SK-MEL-5 (cell line): ENCODE measurements at regions not wholly inside any gene's neighbourhood (a gene's known extent, or its start where the extent isn't known, plus 50 kb on each side); places are given as distances from the start of the nearest gene placed in this dataset.

Source experiments
- DNase-seq: peaks from one replicate; pipeline ENCODE4 v3.0.0-alpha.2; 2016; ENCODE audit warnings: low read depth, low spot score
- in situ Hi-C: cut with HindIII; loops from 2 replicates; pipeline ENCODE4 v1.10.0; 2016; ENCODE audit warnings: low sequenced_read_pairs, high pct_unique_total_duplicates, low pct_unique_long_range_greater_than_20kb
- small RNA-seq, 2 experiments: library from RNA; depleted of rRNA; stranded (forward); fragments of <200 nt; gene quantifications; one replicate each; pipeline ENCODE3, GENCODE V24; 2014

GRCh38 chr3:150022381-150023238 lies 51.9 kb upstream of the PFN2 start:
- in situ Hi-C loops: no loop called here
- DNase-seq: no peak

DNA sequence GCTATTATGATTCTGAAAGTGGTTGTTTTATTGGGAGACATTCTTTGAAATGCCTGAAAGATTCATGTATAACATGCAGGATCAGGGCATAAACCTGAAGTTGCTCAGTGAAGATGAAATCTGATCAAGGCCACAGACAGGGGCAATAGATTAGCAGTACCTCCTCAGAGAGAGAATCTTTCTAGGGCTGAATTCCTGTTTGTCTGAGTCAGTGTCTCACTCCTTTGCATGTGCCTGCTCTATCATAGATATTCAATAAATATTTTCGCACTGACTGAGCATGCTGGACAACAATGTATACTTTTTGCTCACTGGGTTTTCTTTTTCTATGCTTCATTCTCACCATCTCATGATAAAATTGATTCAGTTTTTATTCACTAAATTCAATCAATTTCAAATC lies 49.8 kb upstream of the PFN2 start:
- DNase-seq: no peak
- in situ Hi-C loops: no loop called here

Small RNA genes lying in the stretch of these regions (small RNA-seq; reads per million reads assigned to genes)
- gene RF00004 (0 reads per million in 2 experiments), gene RPL32P9 (0 reads per million in 2 experiments)
